ENCODE measurements at regions not wholly inside any gene's neighbourhood (a gene's known extent, or its start where the extent isn't known, plus 50 kb on each side); places are given as distances from the start of the nearest gene placed in this dataset.

GRCh38 chr5:17880869-17881268, 246.6 kb downstream of the TAF11L14 start:
- CTCF ChIA-PET, result no interaction called here
- POLR2A ChIA-PET, result no interaction called here

- POLR2A ChIA-PET, result no interaction called here
- CTCF ChIA-PET, result no interaction called here
These were observed 248.7 kb downstream of the TAF11L14 start for GRCh38 chr5:17882760-17883488.

- POLR2A ChIA-PET, result no interaction called here
- CTCF ChIA-PET, result no interaction called here
These were observed 253.9 kb downstream of the TAF11L14 start for GRCh38 chr5:17888155-17888554.

- POLR2A ChIA-PET, result no interaction called here
These were observed 256.2 kb downstream of the TAF11L14 start for GRCh38 chr5:17890501-17890900.

GRCh38 chr5:17891881-17892280, 257.6 kb downstream of the TAF11L14 start:
- POLR2A ChIA-PET, result no interaction called here
- CTCF ChIA-PET, result no interaction called here

More at GRCh38 chr5:17890501-17890900, 256.2 kb downstream of the TAF11L14 start:
- CTCF ChIA-PET, result no interaction called here

- CTCF ChIA-PET, result no interaction called here
- POLR2A ChIA-PET, result no interaction called here
These were observed 258.9 kb downstream of the TAF11L14 start for GRCh38 chr5:17893026-17893635.

- ChIA-PET CTCF (no interaction called here), POLR2A (no interaction called here)
These were observed 261.2 kb downstream of the TAF11L14 start for GRCh38 chr5:17895288-17896033.

- ChIA-PET POLR2A (no interaction called here), CTCF (no interaction called here)
These were observed 262.3 kb downstream of the TAF11L14 start for GRCh38 chr5:17896605-17897004.

- ChIA-PET CTCF (no interaction called here), POLR2A (no interaction called here)
These were observed 263.5 kb downstream of the TAF11L14 start for GRCh38 chr5:17897776-17898175.

GRCh38 chr5:17898766-17899165, 264.5 kb downstream of the TAF11L14 start:
- POLR2A ChIA-PET, result no interaction called here
- CTCF ChIA-PET, result no interaction called here

- ChIA-PET CTCF (no interaction called here), POLR2A (no interaction called here)
These were observed 272.8 kb downstream of the TAF11L14 start for GRCh38 chr5:17907094-17907493.

- ChIA-PET POLR2A (no interaction called here), CTCF (no interaction called here)
These were observed 276.1 kb downstream of the TAF11L14 start for GRCh38 chr5:17910318-17910717.

GRCh38 chr5:17912794-17913193, 278.5 kb downstream of the TAF11L14 start:
- CTCF ChIA-PET, result no interaction called here
- POLR2A ChIA-PET, result no interaction called here

- POLR2A ChIA-PET, result no interaction called here
- CTCF ChIA-PET, result no interaction called here
These were observed 282.2 kb downstream of the TAF11L14 start for GRCh38 chr5:17916446-17916845.

GRCh38 chr5:17917465-17917864, 283.2 kb downstream of the TAF11L14 start:
- ChIA-PET CTCF (no interaction called here), POLR2A (no interaction called here)

GRCh38 chr5:17918373-17919104, 284.3 kb downstream of the TAF11L14 start:
- CTCF ChIA-PET, result no interaction called here
- POLR2A ChIA-PET, result no interaction called here

GRCh38 chr5:17925276-17925675, 291.0 kb downstream of the TAF11L14 start:
- CTCF ChIA-PET, result no interaction called here
- POLR2A ChIA-PET, result no interaction called here

GRCh38 chr5:17928581-17928981, 294.3 kb downstream of the TAF11L14 start:
- ChIA-PET CTCF (no interaction called here), POLR2A (no interaction called here)

GRCh38 chr5:17929171-17929570, 294.9 kb downstream of the TAF11L14 start:
- POLR2A ChIA-PET, result no interaction called here

GRCh38 chr5:17930346-17930745, 296.1 kb downstream of the TAF11L14 start:
- CTCF ChIA-PET, result no interaction called here
- POLR2A ChIA-PET, result no interaction called here

More at GRCh38 chr5:17929171-17929570, 294.9 kb downstream of the TAF11L14 start:
- CTCF ChIA-PET, result no interaction called here

- POLR2A ChIA-PET, result no interaction called here
- CTCF ChIA-PET, result no interaction called here
These were observed 309.8 kb downstream of the TAF11L14 start for GRCh38 chr5:17944046-17944445.

Measured in activated CD8-positive, alpha-beta memory T cell treated with anti-CD3 and anti-CD28 coated beads for 36 hours (primary cell).